Lung (tissue), 11 donors: ENCODE measurements at regions not wholly inside any gene's neighbourhood (a gene's known extent, or its start where the extent isn't known, plus 50 kb on each side); places are given as distances from the start of the nearest gene placed in this dataset.

ENCODE experiments used
- ATAC-seq: fragments of 200-7000 bp; cut with Tn5 transposase; one replicate; pipeline ENCODE4 v1.9.1; 2020; ENCODE audit warnings: moderate number of reproducible peaks; ENCODE audit not compliant: insufficient read depth, low FRiP score
- DNase-seq, 3 donors: peaks; one replicate each; pipeline ENCODE4 v3.0.0-alpha.2; 2013 to 2017
- H3K27ac ChIP-seq, 2 donors: one replicate each; pipeline ENCODE4 v1.5.1; 2013; ENCODE audit warnings: mild to moderate bottlenecking in 2 of 2, moderate library complexity in 2 of 2, control low read depth in 1 of 2, inconsistent platforms in 1 of 2, low read depth in 1 of 2, low read length in 1 of 2
- H3K27me3 ChIP-seq, 3 donors: one replicate each; pipeline ENCODE4 v1.5.1; 2013; ENCODE audit warnings: low read length in 2 of 3; ENCODE audit not compliant: control insufficient read depth in 3 of 3, insufficient read depth in 3 of 3
- H3K36me3 ChIP-seq, 4 donors: one replicate each; pipeline ENCODE4 v1.5.1; 2013; ENCODE audit warnings: low read length in 4 of 4, mild to moderate bottlenecking in 1 of 4, moderate library complexity in 1 of 4; ENCODE audit not compliant: control insufficient read depth in 4 of 4, insufficient read depth in 4 of 4
- H3K4me1 ChIP-seq, 5 donors: one replicate each; pipeline ENCODE4 v1.5.1; 2013; ENCODE audit warnings: low read length in 5 of 5, mild to moderate bottlenecking in 2 of 5, moderate library complexity in 1 of 5; ENCODE audit not compliant: control insufficient read depth in 5 of 5, insufficient read depth in 5 of 5
- H3K4me3 ChIP-seq: one replicate; pipeline ENCODE4 v1.5.1; 2013; ENCODE audit warnings: mild to moderate bottlenecking, control low read depth, moderate library complexity
- H3K9ac ChIP-seq, 2 donors: one replicate each; pipeline ENCODE4 v1.5.1; 2013; ENCODE audit warnings: low read length in 2 of 2, control low read depth in 1 of 2; ENCODE audit not compliant: insufficient read depth in 1 of 2
- H3K9me3 ChIP-seq, 4 donors: one replicate each; pipeline ENCODE4 v1.5.1; 2013; ENCODE audit warnings: low read length in 3 of 4, mild to moderate bottlenecking in 1 of 4, moderate library complexity in 1 of 4; ENCODE audit not compliant: control insufficient read depth in 4 of 4, insufficient read depth in 3 of 4
- CTCF ChIP-seq: IDR thresholded peaks from 2 replicates; pipeline ENCODE4 v1.5.1; 2012; ENCODE audit warnings: mild to moderate bottlenecking; ENCODE audit errors: control extremely low read depth, extremely low read depth
- WGBS, 2 donors: extraction: QIAGEN DNeasy Blood & Tissue Kit; methylation state at CpG; one replicate each; pipeline ENCODE4 v1.1.7; 2013; 5-methylcytosine and 5-hydroxymethylcytosine counted together
- donor health status: control.
- donor health status: control.
- donor health status: Bipolar disorder and iron deficiency.
- donor health status: healthy.
- donor health status: DM: yes; HTN: yes; CAD: no.

GRCh38 chr14:26081043-26081442, 516.8 kb downstream of the NOVA1 start:
- WGBS, 2 donors = 90% methylated on average over 10 of the region's 10 CpGs
- no peak overlapping the region for H3K9ac ChIP-seq

GRCh38 chr14:26078561-26078960, 519.3 kb downstream of the NOVA1 start:
- WGBS, 2 donors = 64 to 77% methylated on average over 2 of the region's 2 CpGs
- ATAC-seq (no peak), DNase-seq (peak in 2 of 3 donors; percentile 12 to 13)
- TF ChIP-seq CTCF = no peak
- Histone ChIP-seq H3K36me3 (no peaks in the 10 kb centered on the region), H3K4me1 (peaks cover 0 to 3% (median 0%) of the 10 kb centered on the region in 5 donors), H3K9me3 (no peaks in the 10 kb centered on the region), H3K4me3 (no peak overlapping the region), H3K27me3 (no peaks in the 10 kb centered on the region), H3K9ac (no peak overlapping the region), H3K27ac (no peak overlapping the region)

More at GRCh38 chr14:26081043-26081442, 516.8 kb downstream of the NOVA1 start:
- DNase-seq (no peak), ATAC-seq (no peak)
- H3K27ac ChIP-seq = no peak overlapping the region
- H3K27me3 ChIP-seq = no peaks in the 10 kb centered on the region
- no peaks in the 10 kb centered on the region for H3K36me3 ChIP-seq
- no peak overlapping the region for H3K4me3 ChIP-seq
- no peaks in the 10 kb centered on the region for H3K9me3 ChIP-seq
- no peak for TF ChIP-seq CTCF
- no peaks in the 10 kb centered on the region for H3K4me1 ChIP-seq

- H3K36me3 ChIP-seq = no peaks in the 10 kb centered on the region
- peaks cover 0 to 4% (median 0%) of the 10 kb centered on the region in 5 donors for H3K4me1 ChIP-seq
- no peak overlapping the region for H3K9ac ChIP-seq
- no peaks in the 10 kb centered on the region for H3K27me3 ChIP-seq
- TF ChIP-seq CTCF = no peak
- no peak overlapping the region for H3K4me3 ChIP-seq
- 91 to 95% methylated on average over 2 of the region's 2 CpGs for WGBS, 2 donors
- DNase-seq = no peak
- no peak overlapping the region for H3K27ac ChIP-seq
- H3K9me3 ChIP-seq = no peaks in the 10 kb centered on the region
- no peak for ATAC-seq
Measured at GRCh38 chr14:26074892-26075291, 522.9 kb downstream of the NOVA1 start.

GRCh38 chr14:26070443-26070842, 527.4 kb downstream of the NOVA1 start:
- Histone ChIP-seq H3K27me3 (no peaks in the 10 kb centered on the region), H3K36me3 (no peaks in the 10 kb centered on the region), H3K9ac (no peak overlapping the region), H3K27ac (no peak overlapping the region), H3K9me3 (no peaks in the 10 kb centered on the region), H3K4me3 (no peak overlapping the region), H3K4me1 (peaks cover 0 to 4% (median 0%) of the 10 kb centered on the region in 5 donors)
- no peak for TF ChIP-seq CTCF
- ATAC-seq (no peak), DNase-seq (no peak)
- WGBS, 2 donors = 79 to 80% methylated on average over 3 of the region's 3 CpGs
